GM12892 (cell line): ENCODE measurements at regions not wholly inside any gene's neighbourhood (a gene's known extent, or its start where the extent isn't known, plus 50 kb on each side); places are given as distances from the start of the nearest gene placed in this dataset.

ENCODE experiments used
- POLR2AphosphoS5 ChIP-seq: IDR thresholded peaks from 2 replicates; pipeline ENCODE4 v1.6.1; 2011; ENCODE audit warnings: low read depth, low read length, control low read depth
- TAF1 ChIP-seq: IDR thresholded peaks from 2 replicates; pipeline ENCODE4 v1.6.1; 2011; ENCODE audit warnings: low read depth, mild to moderate bottlenecking, control low read depth, low read length, borderline replicate concordance

- TF ChIP-seq POLR2AphosphoS5 (no peak), TAF1 (no peak)
Observed at GRCh38 chr16:65948361-65948760, 418.1 kb upstream of the CDH5 start.
